ENCODE measurements at regions not wholly inside any gene's neighbourhood (a gene's known extent, or its start where the extent isn't known, plus 50 kb on each side); places are given as distances from the start of the nearest gene placed in this dataset.
"Not testable (repeated sequence)": the region's sequence is repeated elsewhere in the genome, so short reads cannot be mapped to it uniquely, and the experiment has no call there.

- Mint-ChIP-seq H3K27me3 (no peaks in the 10 kb centered on the region), H3K27ac (no peak overlapping the region), H3K4me1 (no peaks in the 10 kb centered on the region), H3K36me3 (ENCODE audit: low read depth) (no peaks in the 10 kb centered on the region), H3K4me3 (no peak overlapping the region), H3K9me3 (ENCODE audit: low read depth) (peaks cover 9% of the 10 kb centered on the region)
- ATAC-seq (no peak), DNase-seq (no peak)
- ChIA-PET CTCF (interaction anchor here (0.7 kb wide), 1 partner anchor 9 kb away, joined by 3 read pairs; no protein-coding TSS in a partner anchor), POLR2A (no interaction called here)
- intact Hi-C loops (cut with DNase I, micrococcal nuclease), result no loop called here
These were observed 700.4 kb upstream of the KCND2 start for GRCh38 chr7:119572541-119572940.

GRCh38 chr7:119578116-119578515 is 694.9 kb upstream of the KCND2 start:
- H3K36me3 Mint-ChIP-seq (ENCODE audit: low read depth), result no peaks in the 10 kb centered on the region
- ChIA-PET CTCF (no interaction called here), POLR2A (no interaction called here)
- no peaks in the 10 kb centered on the region for H3K27me3 Mint-ChIP-seq
- no peak for DNase-seq
- H3K9me3 Mint-ChIP-seq (ENCODE audit: low read depth), result peaks cover 8% of the 10 kb centered on the region
- intact Hi-C loops (cut with DNase I, micrococcal nuclease), result no loop called here
- no peak for ATAC-seq
- no peak overlapping the region for H3K27ac Mint-ChIP-seq
- H3K4me3 Mint-ChIP-seq, result no peak overlapping the region
- H3K4me1 Mint-ChIP-seq, result no peaks in the 10 kb centered on the region

- H3K4me3 Mint-ChIP-seq, result no peak overlapping the region
- H3K36me3 Mint-ChIP-seq (ENCODE audit: low read depth), result no peaks in the 10 kb centered on the region
- H3K9me3 Mint-ChIP-seq (ENCODE audit: low read depth), result peaks cover 3% of the 10 kb centered on the region
- H3K27me3 Mint-ChIP-seq, result no peaks in the 10 kb centered on the region
- ChIA-PET POLR2A (no interaction called here), CTCF (no interaction called here)
- ATAC-seq (no peak), DNase-seq (no peak)
- no peaks in the 10 kb centered on the region for H3K4me1 Mint-ChIP-seq
- no peak overlapping the region for H3K27ac Mint-ChIP-seq
- intact Hi-C loops (cut with DNase I, micrococcal nuclease), result no loop called here
These were observed 678.0 kb upstream of the KCND2 start for GRCh38 chr7:119594956-119595355.

GRCh38 chr7:119596651-119597050 is 676.3 kb upstream of the KCND2 start:
- Mint-ChIP-seq H3K27ac (no peak overlapping the region), H3K4me1 (no peaks in the 10 kb centered on the region), H3K9me3 (ENCODE audit: low read depth) (peaks cover 6% of the 10 kb centered on the region), H3K4me3 (no peak overlapping the region), H3K36me3 (ENCODE audit: low read depth) (no peaks in the 10 kb centered on the region), H3K27me3 (no peaks in the 10 kb centered on the region)
- CTCF ChIA-PET, result no interaction called here
- intact Hi-C loops (cut with DNase I, micrococcal nuclease), result no loop called here
- ATAC-seq (no peak), DNase-seq (no peak)
- POLR2A ChIA-PET, result no interaction called here

GRCh38 chr7:119606297-119606696 is 666.7 kb upstream of the KCND2 start:
- no peak for DNase-seq
- Mint-ChIP-seq H3K4me1 (no peaks in the 10 kb centered on the region), H3K9me3 (ENCODE audit: low read depth) (peaks cover 16% of the 10 kb centered on the region), H3K36me3 (ENCODE audit: low read depth) (no peaks in the 10 kb centered on the region), H3K27ac (no peak overlapping the region), H3K4me3 (no peak overlapping the region), H3K27me3 (no peaks in the 10 kb centered on the region)
- ChIA-PET CTCF (no interaction called here), POLR2A (no interaction called here)
- ATAC-seq, result no peak
- intact Hi-C loops (cut with DNase I, micrococcal nuclease), result no loop called here

GRCh38 chr7:119620769-119621168 is 652.2 kb upstream of the KCND2 start:
- H3K36me3 Mint-ChIP-seq (ENCODE audit: low read depth), result no peaks in the 10 kb centered on the region
- no peak overlapping the region for H3K27ac Mint-ChIP-seq
- H3K4me1 Mint-ChIP-seq, result no peaks in the 10 kb centered on the region
- intact Hi-C loops (cut with DNase I, micrococcal nuclease), result no loop called here
- DNase-seq, result no peak
- no peak overlapping the region for H3K4me3 Mint-ChIP-seq
- no peaks in the 10 kb centered on the region for H3K27me3 Mint-ChIP-seq
- POLR2A ChIA-PET, result no interaction called here
- CTCF ChIA-PET, result no interaction called here
- H3K9me3 Mint-ChIP-seq (ENCODE audit: low read depth), result peaks cover 8% of the 10 kb centered on the region
- ATAC-seq, result no peak

GRCh38 chr7:119623427-119623826 is 649.5 kb upstream of the KCND2 start:
- Mint-ChIP-seq H3K27me3 (no peaks in the 10 kb centered on the region), H3K36me3 (ENCODE audit: low read depth) (no peaks in the 10 kb centered on the region), H3K4me1 (no peaks in the 10 kb centered on the region), H3K4me3 (no peak overlapping the region), H3K9me3 (ENCODE audit: low read depth) (peaks cover 4% of the 10 kb centered on the region), H3K27ac (no peak overlapping the region)
- POLR2A ChIA-PET, result no interaction called here
- intact Hi-C loops (cut with DNase I, micrococcal nuclease), result no loop called here
- no peak for DNase-seq
- CTCF ChIA-PET, result no interaction called here
- ATAC-seq, result no peak

GRCh38 chr7:119630406-119630969 is 642.5 kb upstream of the KCND2 start:
- ChIA-PET CTCF (no interaction called here), POLR2A (no interaction called here)
- no peak for ATAC-seq
- Mint-ChIP-seq H3K4me3 (no peak overlapping the region), H3K27me3 (no peaks in the 10 kb centered on the region), H3K4me1 (no peaks in the 10 kb centered on the region), H3K36me3 (ENCODE audit: low read depth) (no peaks in the 10 kb centered on the region), H3K9me3 (ENCODE audit: low read depth) (peaks cover under 1% of the 10 kb centered on the region), H3K27ac (no peak overlapping the region)
- intact Hi-C loops (cut with DNase I, micrococcal nuclease), result no loop called here
- no peak for DNase-seq

GRCh38 chr7:119633812-119634211 is 639.2 kb upstream of the KCND2 start:
- H3K9me3 Mint-ChIP-seq (ENCODE audit: low read depth); DNase-seq; intact Hi-C loops (cut with DNase I, micrococcal nuclease); H3K36me3 Mint-ChIP-seq (ENCODE audit: low read depth); POLR2A ChIA-PET; ATAC-seq; CTCF ChIA-PET; H3K27me3 Mint-ChIP-seq; H3K4me3 Mint-ChIP-seq; H3K27ac Mint-ChIP-seq; H3K4me1 Mint-ChIP-seq: not testable (repeated sequence)

- Mint-ChIP-seq H3K4me3 (no peak overlapping the region), H3K9me3 (ENCODE audit: low read depth) (peaks cover 17% of the 10 kb centered on the region), H3K36me3 (ENCODE audit: low read depth) (no peaks in the 10 kb centered on the region), H3K27me3 (no peaks in the 10 kb centered on the region), H3K27ac (no peak overlapping the region), H3K4me1 (no peaks in the 10 kb centered on the region)
- CTCF ChIA-PET, result no interaction called here
- no peak for DNase-seq
- intact Hi-C loops (cut with DNase I, micrococcal nuclease), result no loop called here
- no peak for ATAC-seq
- POLR2A ChIA-PET, result no interaction called here
These were observed 632.6 kb upstream of the KCND2 start for GRCh38 chr7:119640326-119640725.

- H3K4me1 Mint-ChIP-seq, result no peaks in the 10 kb centered on the region
- H3K27ac Mint-ChIP-seq, result no peak overlapping the region
- ATAC-seq, result no peak
- no peak for DNase-seq
- no peaks in the 10 kb centered on the region for H3K27me3 Mint-ChIP-seq
- H3K9me3 Mint-ChIP-seq (ENCODE audit: low read depth), result peaks cover 18% of the 10 kb centered on the region
- intact Hi-C loops (cut with DNase I, micrococcal nuclease), result no loop called here
- ChIA-PET POLR2A (no interaction called here), CTCF (no interaction called here)
- no peaks in the 10 kb centered on the region for H3K36me3 Mint-ChIP-seq (ENCODE audit: low read depth)
- H3K4me3 Mint-ChIP-seq, result no peak overlapping the region
These were observed 632.1 kb upstream of the KCND2 start for GRCh38 chr7:119640861-119641260.

GRCh38 chr7:119643558-119643957 is 629.4 kb upstream of the KCND2 start:
- intact Hi-C loops (cut with DNase I, micrococcal nuclease), result no loop called here
- ATAC-seq, result no peak
- POLR2A ChIA-PET, result no interaction called here

GRCh38 chr7:119647286-119647685 is 625.7 kb upstream of the KCND2 start:
- intact Hi-C loops (cut with DNase I, micrococcal nuclease), result no loop called here
- POLR2A ChIA-PET, result no interaction called here
- H3K4me3 Mint-ChIP-seq, result no peak overlapping the region
- CTCF ChIA-PET, result no interaction called here
- H3K4me1 Mint-ChIP-seq, result no peaks in the 10 kb centered on the region
- peaks cover 11% of the 10 kb centered on the region for H3K9me3 Mint-ChIP-seq (ENCODE audit: low read depth)
- no peak overlapping the region for H3K27ac Mint-ChIP-seq
- no peaks in the 10 kb centered on the region for H3K27me3 Mint-ChIP-seq
- no peaks in the 10 kb centered on the region for H3K36me3 Mint-ChIP-seq (ENCODE audit: low read depth)
- DNase-seq, result no peak
- ATAC-seq, result no peak

More at GRCh38 chr7:119643558-119643957, 629.4 kb upstream of the KCND2 start:
- Mint-ChIP-seq H3K9me3 (ENCODE audit: low read depth) (peaks cover 15% of the 10 kb centered on the region), H3K36me3 (ENCODE audit: low read depth) (no peaks in the 10 kb centered on the region), H3K27me3 (no peaks in the 10 kb centered on the region), H3K4me3 (no peak overlapping the region), H3K27ac (no peak overlapping the region), H3K4me1 (no peaks in the 10 kb centered on the region)
- CTCF ChIA-PET, result no interaction called here
- no peak for DNase-seq

Measured in activated CD4-positive, alpha-beta T cell treated with anti-CD3 and anti-CD28 coated beads for 36 hours (primary cell).